WTC11 (cell line): ENCODE measurements at regions not wholly inside any gene's neighbourhood (a gene's known extent, or its start where the extent isn't known, plus 50 kb on each side); places are given as distances from the start of the nearest gene placed in this dataset.

Experiments
- ATAC-seq: fragments of 200-7000 bp; cut with Tn5 transposase; 2 replicates; pipeline ENCODE4 v1.10.0; 2021; ENCODE audit warnings: mild to moderate bottlenecking, moderate library complexity
- CTCF ChIA-PET: fragments of 300-600 bp; sonication (Branson Sonifier 250); formaldehyde crosslinking; loops from one replicate; lab custom pipeline; 2021; ENCODE audit warnings: antibody characterized with exemption; lab: Charles Lee
- POLR2A ChIA-PET: fragments of 350-600 bp; sonication (Branson Sonifier 250); formaldehyde crosslinking; loops from one replicate; lab custom pipeline; 2021; ENCODE audit warnings: antibody characterized with exemption; lab: Charles Lee
- DNase-seq: peaks from one replicate; pipeline ENCODE4 v3.0.0; 2021; ENCODE audit warnings: low spot score
- H3K27ac Mint-ChIP-seq: 2 replicates; pipeline ENCODE4 v1.8.0; 2021; ENCODE audit warnings: mixed read lengths
- H3K27me3 Mint-ChIP-seq: 2 replicates; pipeline ENCODE4 v1.8.0; 2021; ENCODE audit warnings: low read depth, mild to moderate bottlenecking, moderate library complexity, mixed read lengths
- H3K36me3 Mint-ChIP-seq: 2 replicates; pipeline ENCODE4 v1.8.0; 2021; ENCODE audit warnings: mixed read lengths
- H3K4me1 Mint-ChIP-seq: 2 replicates; pipeline ENCODE4 v1.8.0; 2022; ENCODE audit warnings: mixed read lengths
- H3K4me3 Mint-ChIP-seq: 2 replicates; pipeline ENCODE4 v1.8.0; 2021; ENCODE audit warnings: mild to moderate bottlenecking, moderate library complexity, mixed read lengths
- H3K9me3 Mint-ChIP-seq: 2 replicates; pipeline ENCODE4 v1.8.0; 2021; ENCODE audit warnings: mixed read lengths
- CREM ChIP-seq: sonication (generic); formaldehyde crosslinking; IDR thresholded peaks from 2 replicates; pipeline ENCODE4 v1.8.1; 2022; ENCODE audit warnings: mild to moderate bottlenecking, missing genetic modification reagents, moderate library complexity
- ELF4 ChIP-seq: sonication (generic); formaldehyde crosslinking; IDR thresholded peaks from 2 replicates; pipeline ENCODE4 v1.8.1; 2022; ENCODE audit warnings: low read depth, mild to moderate bottlenecking, moderate library complexity, missing genetic modification reagents
- EMX1 ChIP-seq: fragments of 250-450 bp; sonication (Bioruptor Pico); IDR thresholded peaks from 2 replicates; pipeline ENCODE4 v1.8.0; 2021; ENCODE audit warnings: mild to moderate bottlenecking
- ETV6 ChIP-seq: sonication (generic); formaldehyde crosslinking; IDR thresholded peaks from 2 replicates; pipeline ENCODE4 v1.8.1; 2022; ENCODE audit warnings: mild to moderate bottlenecking, missing genetic modification reagents
- FOXK1 ChIP-seq: sonication (generic); formaldehyde crosslinking; IDR thresholded peaks from 2 replicates; pipeline ENCODE4 v1.8.0; 2022; ENCODE audit warnings: mild to moderate bottlenecking, moderate library complexity, missing genetic modification reagents
- GABPB1 ChIP-seq: sonication (generic); formaldehyde crosslinking; IDR thresholded peaks from 2 replicates; pipeline ENCODE4 v1.8.1; 2023; ENCODE audit warnings: mild to moderate bottlenecking, missing genetic modification reagents
- IRF2 ChIP-seq: sonication (generic); formaldehyde crosslinking; IDR thresholded peaks from 2 replicates; pipeline ENCODE4 v1.8.0; 2022; ENCODE audit warnings: low read depth, missing genetic modification reagents, borderline replicate concordance
- NFATC4 ChIP-seq: fragments of 250-450 bp; sonication (Bioruptor Pico); IDR thresholded peaks from 2 replicates; pipeline ENCODE4 v1.9.0; 2021; ENCODE audit warnings: mild to moderate bottlenecking
- NFYB ChIP-seq: sonication (generic); formaldehyde crosslinking; conservative IDR thresholded peaks from 2 replicates; pipeline ENCODE4 v1.8.0; 2022; ENCODE audit warnings: low read depth, missing genetic modification reagents
- NR2C2 ChIP-seq: sonication (generic); formaldehyde crosslinking; IDR thresholded peaks from 2 replicates; pipeline ENCODE4 v1.8.0; 2022; ENCODE audit warnings: mild to moderate bottlenecking, missing genetic modification reagents
- NR3C1 ChIP-seq: sonication (generic); formaldehyde crosslinking; conservative IDR thresholded peaks from 2 replicates; pipeline ENCODE4 v1.8.1; 2023; ENCODE audit warnings: low read depth, mild to moderate bottlenecking, missing genetic modification reagents
- PRDM15 ChIP-seq: sonication (generic); formaldehyde crosslinking; IDR thresholded peaks from 2 replicates; pipeline ENCODE4 v1.8.0; 2022; ENCODE audit warnings: missing genetic modification reagents
- PRRX2 ChIP-seq: fragments of 250-450 bp; sonication (Bioruptor Pico); IDR thresholded peaks from 2 replicates; pipeline ENCODE4 v1.8.0; 2021; ENCODE audit warnings: mild to moderate bottlenecking
- TEAD4 ChIP-seq: sonication (generic); formaldehyde crosslinking; IDR thresholded peaks from 2 replicates; pipeline ENCODE4 v1.8.0; 2022; ENCODE audit warnings: mild to moderate bottlenecking, missing genetic modification reagents
- ZNF121 ChIP-seq: sonication (generic); formaldehyde crosslinking; IDR thresholded peaks from 2 replicates; pipeline ENCODE4 v1.8.0; 2023; ENCODE audit warnings: missing genetic modification reagents
- ZNF396 ChIP-seq: fragments of 250-450 bp; sonication (Bioruptor Pico); IDR thresholded peaks from 2 replicates; pipeline ENCODE4 v1.8.0; 2021; ENCODE audit warnings: mild to moderate bottlenecking, moderate library complexity, borderline replicate concordance
- TF ChIP-seq, protein P1 (sequence below): sonication (generic); formaldehyde crosslinking; IDR thresholded peaks from 2 replicates; pipeline ENCODE4 v1.8.1; 2022; ENCODE audit warnings: mild to moderate bottlenecking, moderate library complexity, missing genetic modification reagents
- TF ChIP-seq, protein P2 (sequence below): fragments of 250-450 bp; sonication (Bioruptor Pico); IDR thresholded peaks from 2 replicates; pipeline ENCODE4 v1.9.0; 2021; ENCODE audit warnings: mild to moderate bottlenecking, borderline replicate concordance
- TF ChIP-seq, protein P3 (sequence below): sonication (generic); formaldehyde crosslinking; IDR thresholded peaks from 2 replicates; pipeline ENCODE4 v1.8.1; 2022; ENCODE audit warnings: missing genetic modification reagents, borderline replicate concordance

DNA sequence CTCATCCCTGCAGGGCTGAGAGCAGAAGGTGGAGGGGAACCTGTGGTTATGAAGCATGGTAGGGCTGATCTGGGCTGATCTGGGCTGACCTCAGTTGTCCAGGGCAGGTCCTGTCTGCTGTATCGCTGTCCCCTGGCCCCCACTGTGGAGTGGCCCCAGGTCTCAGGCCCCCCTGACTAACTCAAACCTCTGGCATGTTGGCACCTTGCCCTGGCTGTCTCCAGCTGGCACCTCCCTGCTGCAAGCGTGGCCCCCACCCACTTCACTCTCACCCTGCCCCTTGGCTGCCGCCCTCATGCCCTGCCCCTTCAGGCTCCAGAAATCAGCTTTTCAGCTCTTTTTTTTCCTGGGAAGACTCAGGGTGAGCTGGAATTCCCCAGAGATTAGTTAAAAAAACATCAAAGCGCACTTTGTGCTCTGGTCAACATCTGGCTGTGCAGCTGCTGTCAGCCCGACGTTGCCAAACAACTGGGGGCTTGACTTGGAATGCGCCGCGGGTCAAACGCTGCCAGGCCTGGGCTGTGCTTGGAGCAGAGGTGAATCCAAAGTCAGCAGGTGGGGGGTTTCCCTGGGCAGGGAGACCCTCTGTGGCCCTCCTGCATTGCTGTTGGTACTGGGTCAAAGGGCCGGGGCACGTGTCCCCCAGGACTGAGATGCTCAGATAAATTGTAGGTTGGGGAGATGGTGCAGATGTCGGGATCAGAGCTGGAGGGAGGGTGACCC is 173.8 kb upstream of the HDAC4 start (continued):
- TF ChIP-seq NFATC4 (CRISPR knock-in tag) = no peak
- no peak for TF ChIP-seq ZNF396 (CRISPR knock-in tag)
- TF ChIP-seq, protein P1, sequence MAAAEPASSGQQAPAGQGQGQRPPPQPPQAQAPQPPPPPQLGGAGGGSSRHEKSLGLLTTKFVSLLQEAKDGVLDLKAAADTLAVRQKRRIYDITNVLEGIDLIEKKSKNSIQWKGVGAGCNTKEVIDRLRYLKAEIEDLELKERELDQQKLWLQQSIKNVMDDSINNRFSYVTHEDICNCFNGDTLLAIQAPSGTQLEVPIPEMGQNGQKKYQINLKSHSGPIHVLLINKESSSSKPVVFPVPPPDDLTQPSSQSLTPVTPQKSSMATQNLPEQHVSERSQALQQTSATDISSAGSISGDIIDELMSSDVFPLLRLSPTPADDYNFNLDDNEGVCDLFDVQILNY = no peak

DNA sequence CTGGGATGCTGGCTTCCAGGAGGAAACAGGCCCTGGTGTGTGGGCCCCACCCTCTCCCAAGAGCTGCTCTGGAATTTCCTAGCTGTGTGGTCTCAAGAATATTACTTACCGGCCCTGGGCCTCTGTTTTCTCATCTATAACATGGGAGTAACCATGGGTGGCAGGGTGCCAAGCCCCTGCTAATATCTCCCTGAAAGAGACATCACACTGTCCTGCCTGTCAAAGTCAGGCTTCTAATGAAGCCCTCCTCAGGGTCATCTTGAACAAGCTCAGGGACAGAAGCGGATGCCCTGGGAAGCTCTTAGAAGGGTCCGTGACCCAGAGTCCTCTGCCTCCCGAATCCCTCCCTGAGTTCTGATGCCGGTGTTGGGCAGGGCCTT is 173.2 kb upstream of the HDAC4 start:
- ATAC-seq = no peak
- Mint-ChIP-seq H3K36me3 (no peaks in the 10 kb centered on the region), H3K9me3 (peaks cover 16% of the 10 kb centered on the region), H3K27me3 (no peaks in the 10 kb centered on the region), H3K4me1 (no peaks in the 10 kb centered on the region), H3K27ac (no peak overlapping the region)
- POLR2A ChIA-PET = no interaction called here
- CTCF ChIA-PET = no interaction called here
- TF ChIP-seq ELF4 (CRISPR knock-in tag) (no peak), ZNF121 (CRISPR knock-in tag) (no peak), IRF2 (CRISPR knock-in tag) (no peak), NR2C2 (no peak), NFATC4 (CRISPR knock-in tag) (no peak), GABPB1 (CRISPR knock-in tag) (no peak)
- TF ChIP-seq, protein P2, sequence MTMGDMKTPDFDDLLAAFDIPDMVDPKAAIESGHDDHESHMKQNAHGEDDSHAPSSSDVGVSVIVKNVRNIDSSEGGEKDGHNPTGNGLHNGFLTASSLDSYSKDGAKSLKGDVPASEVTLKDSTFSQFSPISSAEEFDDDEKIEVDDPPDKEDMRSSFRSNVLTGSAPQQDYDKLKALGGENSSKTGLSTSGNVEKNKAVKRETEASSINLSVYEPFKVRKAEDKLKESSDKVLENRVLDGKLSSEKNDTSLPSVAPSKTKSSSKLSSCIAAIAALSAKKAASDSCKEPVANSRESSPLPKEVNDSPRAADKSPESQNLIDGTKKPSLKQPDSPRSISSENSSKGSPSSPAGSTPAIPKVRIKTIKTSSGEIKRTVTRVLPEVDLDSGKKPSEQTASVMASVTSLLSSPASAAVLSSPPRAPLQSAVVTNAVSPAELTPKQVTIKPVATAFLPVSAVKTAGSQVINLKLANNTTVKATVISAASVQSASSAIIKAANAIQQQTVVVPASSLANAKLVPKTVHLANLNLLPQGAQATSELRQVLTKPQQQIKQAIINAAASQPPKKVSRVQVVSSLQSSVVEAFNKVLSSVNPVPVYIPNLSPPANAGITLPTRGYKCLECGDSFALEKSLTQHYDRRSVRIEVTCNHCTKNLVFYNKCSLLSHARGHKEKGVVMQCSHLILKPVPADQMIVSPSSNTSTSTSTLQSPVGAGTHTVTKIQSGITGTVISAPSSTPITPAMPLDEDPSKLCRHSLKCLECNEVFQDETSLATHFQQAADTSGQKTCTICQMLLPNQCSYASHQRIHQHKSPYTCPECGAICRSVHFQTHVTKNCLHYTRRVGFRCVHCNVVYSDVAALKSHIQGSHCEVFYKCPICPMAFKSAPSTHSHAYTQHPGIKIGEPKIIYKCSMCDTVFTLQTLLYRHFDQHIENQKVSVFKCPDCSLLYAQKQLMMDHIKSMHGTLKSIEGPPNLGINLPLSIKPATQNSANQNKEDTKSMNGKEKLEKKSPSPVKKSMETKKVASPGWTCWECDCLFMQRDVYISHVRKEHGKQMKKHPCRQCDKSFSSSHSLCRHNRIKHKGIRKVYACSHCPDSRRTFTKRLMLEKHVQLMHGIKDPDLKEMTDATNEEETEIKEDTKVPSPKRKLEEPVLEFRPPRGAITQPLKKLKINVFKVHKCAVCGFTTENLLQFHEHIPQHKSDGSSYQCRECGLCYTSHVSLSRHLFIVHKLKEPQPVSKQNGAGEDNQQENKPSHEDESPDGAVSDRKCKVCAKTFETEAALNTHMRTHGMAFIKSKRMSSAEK = no peak
- TF ChIP-seq, all 79 proteins: peak for 0
- DNase-seq = no peak
- no peak overlapping the region for H3K4me3 Mint-ChIP-seq

GRCh38 chr2:239570971-239571520 is 170.2 kb upstream of the HDAC4 start:
- CTCF ChIA-PET = no interaction called here
- H3K27ac Mint-ChIP-seq = no peak overlapping the region
- H3K4me1 Mint-ChIP-seq = no peaks in the 10 kb centered on the region
- peaks cover 5% of the 10 kb centered on the region; the same call in 1 of the 2 replicates for H3K9me3 Mint-ChIP-seq
- no peaks in the 10 kb centered on the region for H3K27me3 Mint-ChIP-seq
- H3K4me3 Mint-ChIP-seq = no peak overlapping the region
- POLR2A ChIA-PET = no interaction called here
- no peaks in the 10 kb centered on the region for H3K36me3 Mint-ChIP-seq
- DNase-seq = no peak
- no peak for ATAC-seq
- TF ChIP-seq NR3C1 (CRISPR knock-in tag) (no peak), FOXK1 (CRISPR knock-in tag) (no peak), PRDM15 (CRISPR knock-in tag) (no peak), NFYB (CRISPR knock-in tag) (no peak), ETV6 (no peak), PRRX2 (CRISPR knock-in tag) (no peak), TEAD4 (CRISPR knock-in tag) (no peak), EMX1 (CRISPR knock-in tag) (no peak), CREM (CRISPR knock-in tag) (no peak)
- TF ChIP-seq, protein P3, sequence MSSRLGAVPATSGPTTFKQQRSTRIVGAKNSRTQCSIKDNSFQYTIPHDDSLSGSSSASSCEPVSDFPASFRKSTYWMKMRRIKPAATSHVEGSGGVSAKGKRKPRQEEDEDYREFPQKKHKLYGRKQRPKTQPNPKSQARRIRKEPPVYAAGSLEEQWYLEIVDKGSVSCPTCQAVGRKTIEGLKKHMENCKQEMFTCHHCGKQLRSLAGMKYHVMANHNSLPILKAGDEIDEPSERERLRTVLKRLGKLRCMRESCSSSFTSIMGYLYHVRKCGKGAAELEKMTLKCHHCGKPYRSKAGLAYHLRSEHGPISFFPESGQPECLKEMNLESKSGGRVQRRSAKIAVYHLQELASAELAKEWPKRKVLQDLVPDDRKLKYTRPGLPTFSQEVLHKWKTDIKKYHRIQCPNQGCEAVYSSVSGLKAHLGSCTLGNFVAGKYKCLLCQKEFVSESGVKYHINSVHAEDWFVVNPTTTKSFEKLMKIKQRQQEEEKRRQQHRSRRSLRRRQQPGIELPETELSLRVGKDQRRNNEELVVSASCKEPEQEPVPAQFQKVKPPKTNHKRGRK (CRISPR knock-in tag) = no peak
